DND-41 (cell line): ENCODE measurements at regions not wholly inside any gene's neighbourhood (a gene's known extent, or its start where the extent isn't known, plus 50 kb on each side); places are given as distances from the start of the nearest gene placed in this dataset.
"Not testable (repeated sequence)": the region's sequence is repeated elsewhere in the genome, so short reads cannot be mapped to it uniquely, and the experiment has no call there.

Experiments used
- ATAC-seq: fragments of 200-7000 bp; cut with Tn5 transposase; 3 replicates; pipeline ENCODE4 v1.9.1; 2021; ENCODE audit warnings: low read depth; ENCODE audit not compliant: insufficient read depth
- DNase-seq: peaks from one replicate; pipeline ENCODE4 v3.0.0-alpha.2; 2020
- H2AFZ ChIP-seq: 2 replicates; pipeline ENCODE4 v1.6.0; 2012; ENCODE audit warnings: low read depth, low read length
- H3K27ac ChIP-seq: 2 replicates; pipeline ENCODE4 v1.5.1; 2012; ENCODE audit warnings: low read length, inconsistent platforms
- H3K27me3 ChIP-seq: fragments of 200-600 bp; sonication (generic); 2 replicates; pipeline ENCODE4 v1.6.0; 2012; ENCODE audit warnings: low read length, mild to moderate bottlenecking, inconsistent platforms; ENCODE audit not compliant: insufficient read depth, poor library complexity
- H3K36me3 ChIP-seq: 2 replicates; pipeline ENCODE4 v1.5.1; 2012; ENCODE audit warnings: low read length, inconsistent platforms; ENCODE audit not compliant: insufficient read depth
- H3K4me1 ChIP-seq: 2 replicates; pipeline ENCODE4 v1.5.1; 2012; ENCODE audit warnings: mild to moderate bottlenecking, low read length; ENCODE audit not compliant: insufficient read depth
- H3K4me2 ChIP-seq: 2 replicates; pipeline ENCODE4 v1.6.0; 2012; ENCODE audit warnings: mild to moderate bottlenecking, moderate library complexity, low read length, inconsistent platforms; ENCODE audit not compliant: insufficient read depth
- H3K4me3 ChIP-seq, 2 experiments: fragments of 200-600 bp in 1 of 2; shearing (Covaris generic) in 1 of 2; 2 replicates each; pipeline ENCODE4 v1.5.1; 2012 to 2016; ENCODE audit warnings: inconsistent platforms in 2 of 2, low read length in 2 of 2, mild to moderate bottlenecking in 2 of 2, low read depth in 1 of 2, moderate library complexity in 1 of 2
- H3K79me2 ChIP-seq: 2 replicates; pipeline ENCODE4 v1.6.0; 2012; ENCODE audit warnings: low read length, inconsistent platforms; ENCODE audit not compliant: insufficient read depth
- H3K9ac ChIP-seq: 2 replicates; pipeline ENCODE4 v1.6.0; 2012; ENCODE audit warnings: low read depth, mild to moderate bottlenecking, inconsistent platforms, low read length, moderate library complexity
- H3K9me3 ChIP-seq: 2 replicates; pipeline ENCODE4 v1.5.1; 2012; ENCODE audit warnings: low read length, moderate library complexity, mild to moderate bottlenecking, inconsistent platforms; ENCODE audit not compliant: insufficient read depth, severe bottlenecking
- H4K20me1 ChIP-seq: 2 replicates; pipeline ENCODE4 v1.6.0; 2012; ENCODE audit warnings: low read length; ENCODE audit not compliant: insufficient read depth
- EZH2 ChIP-seq: IDR thresholded peaks from 3 replicates; pipeline ENCODE4 v1.6.1; 2012; ENCODE audit warnings: borderline replicate concordance, low read depth, mild to moderate bottlenecking, moderate library complexity, low read length, inconsistent platforms; ENCODE audit not compliant: severe bottlenecking
- TF ChIP-seq, protein P1 (sequence below): IDR thresholded peaks from 2 replicates; pipeline ENCODE4 v1.5.1; 2012; ENCODE audit warnings: borderline replicate concordance, low read length, moderate library complexity, mild to moderate bottlenecking; ENCODE audit not compliant: poor library complexity, severe bottlenecking; ENCODE audit errors: extremely low read depth

DNA sequence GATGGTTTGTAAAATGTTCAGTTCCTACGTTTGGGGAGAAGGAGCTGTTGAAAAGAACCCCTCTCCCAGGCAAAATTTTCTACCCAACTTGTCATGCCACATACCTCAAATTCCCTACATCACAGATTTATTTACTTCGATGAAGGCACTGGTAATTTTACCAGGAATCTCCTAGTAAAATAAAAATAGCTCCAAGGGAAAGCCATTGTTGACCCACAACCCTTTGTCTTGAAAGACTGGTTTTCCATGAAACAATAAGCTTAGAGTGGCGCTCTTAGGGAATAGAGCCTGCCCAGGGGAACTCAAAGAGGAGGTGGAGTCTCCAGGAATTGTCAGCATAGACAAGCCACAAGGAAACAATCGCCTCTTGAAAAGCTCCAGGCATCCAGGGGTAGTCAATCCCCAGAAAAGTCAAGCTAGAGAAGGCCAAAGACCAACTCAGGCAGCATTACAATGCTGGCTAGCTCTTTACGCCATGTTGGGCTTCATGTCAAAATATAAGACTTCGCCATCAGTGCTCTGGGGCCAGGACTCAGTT is 99.2 kb upstream of the RREB1 start:
- Histone ChIP-seq H3K9ac (no peak overlapping the region), H3K4me1 (no peaks in the 10 kb centered on the region), H3K79me2 (no peaks in the 10 kb centered on the region), H4K20me1 (no peaks in the 10 kb centered on the region), H3K4me3 (no peak overlapping the region), H3K9me3 (no peaks in the 10 kb centered on the region), H3K27me3 (no peaks in the 10 kb centered on the region), H3K27ac (no peak overlapping the region), H3K36me3 (no peaks in the 10 kb centered on the region), H2AFZ (no peak overlapping the region), H3K4me2 (no peak overlapping the region)
- TF ChIP-seq, protein P1, sequence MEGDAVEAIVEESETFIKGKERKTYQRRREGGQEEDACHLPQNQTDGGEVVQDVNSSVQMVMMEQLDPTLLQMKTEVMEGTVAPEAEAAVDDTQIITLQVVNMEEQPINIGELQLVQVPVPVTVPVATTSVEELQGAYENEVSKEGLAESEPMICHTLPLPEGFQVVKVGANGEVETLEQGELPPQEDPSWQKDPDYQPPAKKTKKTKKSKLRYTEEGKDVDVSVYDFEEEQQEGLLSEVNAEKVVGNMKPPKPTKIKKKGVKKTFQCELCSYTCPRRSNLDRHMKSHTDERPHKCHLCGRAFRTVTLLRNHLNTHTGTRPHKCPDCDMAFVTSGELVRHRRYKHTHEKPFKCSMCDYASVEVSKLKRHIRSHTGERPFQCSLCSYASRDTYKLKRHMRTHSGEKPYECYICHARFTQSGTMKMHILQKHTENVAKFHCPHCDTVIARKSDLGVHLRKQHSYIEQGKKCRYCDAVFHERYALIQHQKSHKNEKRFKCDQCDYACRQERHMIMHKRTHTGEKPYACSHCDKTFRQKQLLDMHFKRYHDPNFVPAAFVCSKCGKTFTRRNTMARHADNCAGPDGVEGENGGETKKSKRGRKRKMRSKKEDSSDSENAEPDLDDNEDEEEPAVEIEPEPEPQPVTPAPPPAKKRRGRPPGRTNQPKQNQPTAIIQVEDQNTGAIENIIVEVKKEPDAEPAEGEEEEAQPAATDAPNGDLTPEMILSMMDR, result no peak
- no peak for TF ChIP-seq EZH2
- ATAC-seq (no peak), DNase-seq (no peak)

- no peaks in the 10 kb centered on the region for H3K79me2 ChIP-seq
- H3K4me3 ChIP-seq, result no peak overlapping the region
- H3K9me3 ChIP-seq, result no peaks in the 10 kb centered on the region
- TF ChIP-seq, protein P1, result no peak
- no peak for TF ChIP-seq EZH2
- DNase-seq (no peak), ATAC-seq (0 out of 3 replicates have a peak, but pooled peaks have one; percentile 27)
- no peak overlapping the region for H2AFZ ChIP-seq
- no peaks in the 10 kb centered on the region for H4K20me1 ChIP-seq
- H3K9ac ChIP-seq, result no peak overlapping the region
- H3K4me2 ChIP-seq, result no peak overlapping the region
- H3K36me3 ChIP-seq, result no peaks in the 10 kb centered on the region
- no peak overlapping the region for H3K27ac ChIP-seq
- no peaks in the 10 kb centered on the region for H3K27me3 ChIP-seq
- no peaks in the 10 kb centered on the region for H3K4me1 ChIP-seq
Observed at GRCh38 chr6:7016226-7016625, 91.5 kb upstream of the RREB1 start.

DNA sequence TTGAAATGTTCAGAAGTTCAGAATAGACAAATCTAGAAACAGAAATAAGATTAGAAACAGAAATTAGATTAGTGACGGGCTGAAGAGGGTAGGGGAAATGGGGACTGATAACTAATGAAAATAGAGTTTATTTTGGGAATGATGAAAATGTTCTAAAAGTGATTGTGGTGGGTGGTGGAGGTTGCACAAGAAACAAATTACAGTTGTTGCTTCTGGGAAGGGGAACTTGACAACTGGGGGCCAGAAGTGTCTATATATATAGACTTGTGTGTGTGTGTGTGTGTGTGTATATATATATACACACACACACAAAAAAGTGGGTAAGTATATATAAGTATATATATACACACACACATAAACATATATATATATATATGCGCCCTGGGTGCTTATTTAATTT is 86.5 kb upstream of the RREB1 start:
- no peaks in the 10 kb centered on the region for H3K4me1 ChIP-seq
- no peaks in the 10 kb centered on the region for H3K79me2 ChIP-seq
- H3K9me3 ChIP-seq, result no peaks in the 10 kb centered on the region
- no peak overlapping the region for H2AFZ ChIP-seq
- no peak for TF ChIP-seq EZH2
- TF ChIP-seq, protein P1, result no peak
- ATAC-seq (no peak), DNase-seq (no peak)
- H3K36me3 ChIP-seq, result no peaks in the 10 kb centered on the region
- H3K27ac ChIP-seq, result no peak overlapping the region
- no peak overlapping the region for H3K4me3 ChIP-seq
- H3K4me2 ChIP-seq, result no peak overlapping the region
- no peak overlapping the region for H3K9ac ChIP-seq
- no peaks in the 10 kb centered on the region for H3K27me3 ChIP-seq
- H4K20me1 ChIP-seq, result no peaks in the 10 kb centered on the region

DNA sequence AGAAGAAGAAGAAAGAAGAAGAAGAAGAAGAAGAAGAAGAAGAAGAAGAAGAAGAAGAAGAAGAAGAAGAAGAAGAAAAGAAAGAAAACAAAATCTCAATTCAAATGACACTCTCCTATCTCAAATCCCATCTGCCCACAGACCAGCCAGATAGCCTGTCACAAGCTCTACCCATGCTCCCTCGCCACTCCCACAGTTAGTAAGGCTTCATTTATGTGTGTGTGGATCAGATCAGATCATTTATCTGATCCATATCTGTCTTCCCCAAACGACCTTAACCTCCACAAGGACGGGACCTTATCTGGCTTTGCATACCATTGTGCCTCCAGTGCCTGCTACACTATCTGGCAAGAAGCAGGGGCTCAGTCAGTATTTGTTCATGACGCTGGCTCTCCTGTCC is 81.9 kb upstream of the RREB1 start:
- no peak overlapping the region for H3K4me3 ChIP-seq
- TF ChIP-seq, protein P1, result no peak
- TF ChIP-seq EZH2, result no peak

GRCh38 chr6:7028963-7029362 is 78.8 kb upstream of the RREB1 start:
- H3K4me3 ChIP-seq, DNase-seq, H3K9ac ChIP-seq, H3K4me1 ChIP-seq, H3K27me3 ChIP-seq, H2AFZ ChIP-seq, ATAC-seq, H4K20me1 ChIP-seq, H3K4me2 ChIP-seq, H3K79me2 ChIP-seq, H3K36me3 ChIP-seq, H3K9me3 ChIP-seq, H3K27ac ChIP-seq: not testable (repeated sequence)

More for the DNA sequence above, 81.9 kb upstream of the RREB1 start:
- H3K9me3 ChIP-seq, result no peaks in the 10 kb centered on the region
- H4K20me1 ChIP-seq, result no peaks in the 10 kb centered on the region
- no peak overlapping the region for H2AFZ ChIP-seq
- H3K4me1 ChIP-seq, result no peaks in the 10 kb centered on the region
- ATAC-seq, result no peak
- H3K4me2 ChIP-seq, result no peak overlapping the region
- no peaks in the 10 kb centered on the region for H3K79me2 ChIP-seq
- H3K9ac ChIP-seq, result no peak overlapping the region
- DNase-seq, result no peak
- no peak overlapping the region for H3K27ac ChIP-seq
- H3K27me3 ChIP-seq, result no peaks in the 10 kb centered on the region
- H3K36me3 ChIP-seq, result no peaks in the 10 kb centered on the region
